ENCODE measurements at regions not wholly inside any gene's neighbourhood (a gene's known extent, or its start where the extent isn't known, plus 50 kb on each side); places are given as distances from the start of the nearest gene placed in this dataset.

- H3K9me3 ChIP-seq: no peaks in the 10 kb centered on the region
- WGBS, 2 donors: 24 to 31% methylated on average over 2 of the region's 2 CpGs
- H3K27me3 ChIP-seq: no peaks in the 10 kb centered on the region
- no peaks in the 10 kb centered on the region for H3K36me3 ChIP-seq
- H3K4me3 ChIP-seq (replicated peaks in 1 of 3): no peak overlapping the region
- H3K27ac ChIP-seq: no peak overlapping the region
- DNase-seq: peak; percentile 56 to 57
- H3K4me1 ChIP-seq: no peaks in the 10 kb centered on the region
- intact Hi-C loops (cut with DNase I): no loop called here
- no peak for TF ChIP-seq POLR2A (IDR thresholded peaks at IDR 0.05)
- TF ChIP-seq, protein P1, sequence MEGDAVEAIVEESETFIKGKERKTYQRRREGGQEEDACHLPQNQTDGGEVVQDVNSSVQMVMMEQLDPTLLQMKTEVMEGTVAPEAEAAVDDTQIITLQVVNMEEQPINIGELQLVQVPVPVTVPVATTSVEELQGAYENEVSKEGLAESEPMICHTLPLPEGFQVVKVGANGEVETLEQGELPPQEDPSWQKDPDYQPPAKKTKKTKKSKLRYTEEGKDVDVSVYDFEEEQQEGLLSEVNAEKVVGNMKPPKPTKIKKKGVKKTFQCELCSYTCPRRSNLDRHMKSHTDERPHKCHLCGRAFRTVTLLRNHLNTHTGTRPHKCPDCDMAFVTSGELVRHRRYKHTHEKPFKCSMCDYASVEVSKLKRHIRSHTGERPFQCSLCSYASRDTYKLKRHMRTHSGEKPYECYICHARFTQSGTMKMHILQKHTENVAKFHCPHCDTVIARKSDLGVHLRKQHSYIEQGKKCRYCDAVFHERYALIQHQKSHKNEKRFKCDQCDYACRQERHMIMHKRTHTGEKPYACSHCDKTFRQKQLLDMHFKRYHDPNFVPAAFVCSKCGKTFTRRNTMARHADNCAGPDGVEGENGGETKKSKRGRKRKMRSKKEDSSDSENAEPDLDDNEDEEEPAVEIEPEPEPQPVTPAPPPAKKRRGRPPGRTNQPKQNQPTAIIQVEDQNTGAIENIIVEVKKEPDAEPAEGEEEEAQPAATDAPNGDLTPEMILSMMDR (IDR thresholded peaks at IDR 0.05): no peak
Observed at GRCh38 chr5:86824637-86825036, 206.9 kb downstream of the COX7C start.

GRCh38 chr5:86831128-86831527 is 213.4 kb downstream of the COX7C start:
- H3K9me3 ChIP-seq: no peaks in the 10 kb centered on the region
- no peaks in the 10 kb centered on the region for H3K4me1 ChIP-seq
- intact Hi-C loops (cut with DNase I): no loop called here
- no peak overlapping the region for H3K4me3 ChIP-seq (replicated peaks in 1 of 3)
- H3K27ac ChIP-seq: no peak overlapping the region
- H3K36me3 ChIP-seq: no peaks in the 10 kb centered on the region
- H3K27me3 ChIP-seq: no peaks in the 10 kb centered on the region
- no peak for DNase-seq
- TF ChIP-seq, protein P1 (IDR thresholded peaks at IDR 0.05): no peak
- no peak for TF ChIP-seq POLR2A (IDR thresholded peaks at IDR 0.05)

GRCh38 chr5:86833868-86834267 is 216.1 kb downstream of the COX7C start:
- Histone ChIP-seq H3K9me3 (no peaks in the 10 kb centered on the region), H3K4me1 (no peaks in the 10 kb centered on the region), H3K36me3 (no peaks in the 10 kb centered on the region), H3K27me3 (no peaks in the 10 kb centered on the region), H3K27ac (no peak overlapping the region), H3K4me3 (replicated peaks in 1 of 3) (no peak overlapping the region)
- TF ChIP-seq, protein P1 (IDR thresholded peaks at IDR 0.05): no peak
- no peak for DNase-seq
- intact Hi-C loops (cut with DNase I): no loop called here
- 92 to 96% methylated on average over 1 of the region's 1 CpG for WGBS, 2 donors

DNA sequence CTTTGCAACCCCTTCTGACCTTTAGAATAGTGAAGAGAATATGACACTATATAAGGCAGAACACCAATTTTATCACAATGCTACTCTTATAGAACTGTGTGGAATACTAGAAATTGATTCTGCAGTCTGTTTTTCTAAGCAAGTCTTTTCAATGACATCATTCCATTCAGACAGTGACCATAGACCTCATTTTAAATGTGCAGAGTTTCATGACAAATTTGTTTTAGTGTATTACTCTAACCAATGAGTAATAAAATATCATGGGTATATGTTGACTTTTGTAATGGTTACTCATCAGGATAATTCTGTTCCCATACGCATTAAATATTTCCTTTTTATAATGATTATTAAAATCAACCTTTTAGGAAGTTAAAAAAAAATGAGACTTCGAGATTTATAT is 219.9 kb downstream of the COX7C start:
- DNase-seq: no peak
- Histone ChIP-seq H3K4me3 (replicated peaks in 1 of 3) (no peak overlapping the region), H3K36me3 (no peaks in the 10 kb centered on the region), H3K9me3 (no peaks in the 10 kb centered on the region), H3K27me3 (no peaks in the 10 kb centered on the region), H3K27ac (no peak overlapping the region), H3K4me1 (no peaks in the 10 kb centered on the region)
- intact Hi-C loops (cut with DNase I): no loop called here
- no peak for TF ChIP-seq POLR2A (IDR thresholded peaks at IDR 0.05)
- TF ChIP-seq, protein P1 (IDR thresholded peaks at IDR 0.05): no peak
- 85 to 89% methylated on average over 2 of the region's 2 CpGs for WGBS, 2 donors

GRCh38 chr5:86838083-86838482 is 220.3 kb downstream of the COX7C start:
- TF ChIP-seq POLR2A (IDR thresholded peaks at IDR 0.05): no peak
- TF ChIP-seq, protein P1 (IDR thresholded peaks at IDR 0.05): no peak
- no peak for DNase-seq
- Histone ChIP-seq H3K9me3 (no peaks in the 10 kb centered on the region), H3K4me3 (replicated peaks in 1 of 3) (no peak overlapping the region), H3K27me3 (no peaks in the 10 kb centered on the region), H3K4me1 (no peaks in the 10 kb centered on the region), H3K27ac (no peak overlapping the region), H3K36me3 (no peaks in the 10 kb centered on the region)
- intact Hi-C loops (cut with DNase I): no loop called here
- 80 to 94% methylated on average over 2 of the region's 2 CpGs for WGBS, 2 donors

All from thyroid gland (tissue), 4 donors.